IMR-90 (cell line): ENCODE measurements at regions not wholly inside any gene's neighbourhood (a gene's known extent, or its start where the extent isn't known, plus 50 kb on each side); places are given as distances from the start of the nearest gene placed in this dataset.

Source experiments
- ATAC-seq: fragments of 200-7000 bp; cut with Tn5 transposase; 2 replicates; pipeline ENCODE4 v1.9.1; 2020; ENCODE audit warnings: low read depth, mild to moderate bottlenecking, moderate library complexity
- BruUV-seq: library from RNA; stranded (reverse); fragments of 400-500 nt; replicated peaks from 2 replicates; lab custom pipeline; 2021; lab: Mats Ljungman, UMichigan
- CTCF ChIA-PET: fragments of 300-600 bp; formaldehyde crosslinking; extraction: SDS; loops from one replicate; lab custom pipeline; 2021; ENCODE audit warnings: antibody characterized with exemption; lab: Yijun Ruan, JAX
- POLR2A ChIA-PET: fragments of 300-600 bp; sonication (Branson Sonifier 250); formaldehyde crosslinking; loops from one replicate; lab custom pipeline; 2022; ENCODE audit warnings: antibody characterized with exemption; ENCODE audit not compliant: unreplicated experiment; lab: Charles Lee
- DNase-seq: peaks from one replicate; pipeline ENCODE4 v3.0.0; 2013
- H2AFZ ChIP-seq: replicated peaks from 2 replicates; pipeline ENCODE3; 2013; ENCODE audit warnings: low read length, mild to moderate bottlenecking; ENCODE audit not compliant: poor library complexity
- H2AK5ac ChIP-seq: 2 replicates; pipeline ENCODE4 v1.6.1; 2013; ENCODE audit warnings: low read depth, low read length, inconsistent platforms
- H2AK9ac ChIP-seq: replicated peaks from 2 replicates; pipeline ENCODE3; 2013; ENCODE audit warnings: mild to moderate bottlenecking, low read depth, low read length, moderate library complexity; ENCODE audit not compliant: poor library complexity
- H2BK120ac ChIP-seq: 2 replicates; pipeline ENCODE4 v1.6.1; 2013; ENCODE audit warnings: low read depth, low read length, inconsistent platforms
- H2BK15ac ChIP-seq: 3 replicates; pipeline ENCODE4 v1.6.1; 2013; ENCODE audit warnings: low read depth, low read length, inconsistent platforms
- H2BK20ac ChIP-seq: 2 replicates; pipeline ENCODE4 v1.6.1; 2013; ENCODE audit warnings: low read depth, mild to moderate bottlenecking, inconsistent platforms, low read length, moderate library complexity
- H2BK5ac ChIP-seq: 2 replicates; pipeline ENCODE4 v1.6.1; 2013; ENCODE audit warnings: mild to moderate bottlenecking, low read depth, low read length, inconsistent platforms; ENCODE audit not compliant: poor library complexity, severe bottlenecking
- H3K14ac ChIP-seq: replicated peaks from 2 replicates; pipeline ENCODE4 v1.6.1; 2013; ENCODE audit warnings: low read depth, low read length, inconsistent platforms
- H3K18ac ChIP-seq: 2 replicates; pipeline ENCODE4 v1.6.1; 2013; ENCODE audit warnings: low read depth, low read length, control low read depth
- H3K23ac ChIP-seq: 2 replicates; pipeline ENCODE4 v1.6.1; 2013; ENCODE audit warnings: low read depth, low read length, inconsistent platforms
- H3K27ac ChIP-seq: 2 replicates; pipeline ENCODE4 v1.5.1; 2013; ENCODE audit warnings: mild to moderate bottlenecking, control low read depth, low read length; ENCODE audit not compliant: insufficient read depth
- H3K27me3 ChIP-seq: 2 replicates; pipeline ENCODE4 v1.6.1; 2013; ENCODE audit warnings: low read length; ENCODE audit not compliant: control insufficient read depth, insufficient read depth
- H3K36me3 ChIP-seq: 2 replicates; pipeline ENCODE4 v1.6.1; 2013; ENCODE audit warnings: low read length, mixed read lengths; ENCODE audit not compliant: control insufficient read depth, insufficient read depth
- H3K4ac ChIP-seq: 2 replicates; pipeline ENCODE4 v1.6.1; 2013; ENCODE audit warnings: low read depth, low read length, inconsistent platforms
- H3K4me1 ChIP-seq: 2 replicates; pipeline ENCODE4 v1.6.1; 2013; ENCODE audit warnings: low read length, mixed read lengths; ENCODE audit not compliant: control insufficient read depth, insufficient read depth
- H3K4me2 ChIP-seq: 2 replicates; pipeline ENCODE4 v1.6.1; 2013; ENCODE audit warnings: low read depth, mild to moderate bottlenecking, control low read depth, low read length, moderate library complexity
- H3K4me3 ChIP-seq: 2 replicates; pipeline ENCODE4 v1.5.1; 2013; ENCODE audit warnings: low read depth, mild to moderate bottlenecking, control low read depth, low read length, moderate library complexity; ENCODE audit not compliant: insufficient read depth
- H3K56ac ChIP-seq: 2 replicates; pipeline ENCODE4 v1.6.1; 2013; ENCODE audit warnings: low read length, inconsistent platforms; ENCODE audit not compliant: insufficient read depth; ENCODE audit errors: extremely low read depth
- H3K79me1 ChIP-seq, 2 experiments: 2 replicates each; pipeline ENCODE4 v1.6.1; 2013; ENCODE audit warnings: low read length in 2 of 2, inconsistent platforms in 1 of 2, low read depth in 1 of 2
- H3K9ac ChIP-seq: 2 replicates; pipeline ENCODE4 v1.6.1; 2013; ENCODE audit warnings: low read depth, low read length, control low read depth
- H3K9me1 ChIP-seq: 2 replicates; pipeline ENCODE4 v1.6.1; 2013; ENCODE audit warnings: low read length, inconsistent platforms; ENCODE audit not compliant: insufficient read depth
- H3K9me3 ChIP-seq: 2 replicates; pipeline ENCODE4 v1.6.1; 2013; ENCODE audit warnings: low read length; ENCODE audit not compliant: control insufficient read depth, insufficient read depth
- H4K20me1 ChIP-seq: 2 replicates; pipeline ENCODE4 v1.6.1; 2013; ENCODE audit warnings: low read length, inconsistent platforms; ENCODE audit not compliant: insufficient read depth
- H4K5ac ChIP-seq: 2 replicates; pipeline ENCODE4 v1.6.1; 2013; ENCODE audit warnings: mild to moderate bottlenecking, low read depth, low read length, control low read depth
- H4K8ac ChIP-seq, 2 experiments: 2 replicates each; pipeline ENCODE4 v1.6.1; 2013; ENCODE audit warnings: low read depth in 2 of 2, low read length in 2 of 2, control low read depth in 1 of 2, inconsistent platforms in 1 of 2
- H4K91ac ChIP-seq: 2 replicates; pipeline ENCODE4 v1.6.1; 2013; ENCODE audit warnings: low read depth, low read length, inconsistent platforms; ENCODE audit not compliant: insufficient read depth
- BHLHE40 ChIP-seq: fragments of 150-350 bp; IDR thresholded peaks from 2 replicates; pipeline ENCODE4 v1.6.1; 2016; ENCODE audit warnings: mild to moderate bottlenecking, low read depth, low read length
- CTCF ChIP-seq: conservative IDR thresholded peaks from 2 replicates; pipeline ENCODE4 v1.5.1; 2012; ENCODE audit warnings: mild to moderate bottlenecking, low read depth, low read length, improper control_type of control experiment
- ELK1 ChIP-seq: fragments of 150-350 bp; IDR thresholded peaks from 2 replicates; pipeline ENCODE4 v1.6.1; 2016; ENCODE audit warnings: low read depth, mild to moderate bottlenecking, low read length, moderate library complexity, borderline replicate concordance
- FOS ChIP-seq: fragments of 150-350 bp; IDR thresholded peaks from 2 replicates; pipeline ENCODE4 v1.6.1; 2016; ENCODE audit warnings: low read depth, low read length
- MAZ ChIP-seq: IDR thresholded peaks from 2 replicates; pipeline ENCODE4 v1.6.1; 2012; ENCODE audit warnings: low read depth, mild to moderate bottlenecking, low read length, improper control_type of control experiment, moderate library complexity, borderline replicate concordance
- MXI1 ChIP-seq: IDR thresholded peaks from 2 replicates; pipeline ENCODE4 v1.6.1; 2012; ENCODE audit warnings: low read depth, mild to moderate bottlenecking, low read length, moderate library complexity, borderline replicate concordance
- RCOR1 ChIP-seq: IDR thresholded peaks from 2 replicates; pipeline ENCODE4 v1.6.1; 2012; ENCODE audit warnings: mild to moderate bottlenecking, low read length, improper control_type of control experiment; ENCODE audit not compliant: insufficient replicate concordance
- RFX5 ChIP-seq: IDR thresholded peaks from 2 replicates; pipeline ENCODE4 v1.8.0; 2012; ENCODE audit warnings: low read depth, mild to moderate bottlenecking, low read length, moderate library complexity
- SMC3 ChIP-seq: fragments of 150-350 bp; IDR thresholded peaks from 2 replicates; pipeline ENCODE4 v1.6.1; 2016; ENCODE audit warnings: low read depth, mild to moderate bottlenecking, antibody characterized with exemption, low read length, moderate library complexity
- WGBS, 2 experiments: methylation state at CpG; one replicate each; pipeline versions ENCODE4 v1.1.5 to v1.1.7; 2013; ENCODE audit warnings: missing lambda C conversion rate in 2 of 2; ENCODE audit not compliant: insufficient read length in 1 of 2; ENCODE audit errors: extremely low coverage in 2 of 2; 5-methylcytosine and 5-hydroxymethylcytosine counted together
- dilution Hi-C: fragments of 300-500 bp; cut with HindIII; formaldehyde crosslinking; loops from one replicate; pipeline ENCODE4 v1.14.3; 2018; ENCODE audit warnings: low sequenced_read_pairs; ENCODE audit not compliant: unreplicated experiment
- in situ Hi-C: fragments of 300-500 bp; cut with MboI; formaldehyde crosslinking; loops from 3 replicates; pipeline ENCODE4 v1.14.3; 2019; ENCODE audit warnings: low sequenced_read_pairs, inconsistent platforms, mixed read lengths
- intact Hi-C: fragments of 100-400 bp; cut with micrococcal nuclease; formaldehyde crosslinking; loops from 2 replicates; pipeline ENCODE4 v1.10.0; 2022

- no peak overlapping the region for H4K8ac ChIP-seq
- no peak overlapping the region for H3K23ac ChIP-seq
- H3K4me3 ChIP-seq, result no peak overlapping the region
- H4K5ac ChIP-seq, result no peak overlapping the region
- intact Hi-C loops, result no loop called here
- ATAC-seq (no peak), DNase-seq (no peak)
- in situ Hi-C loops, result no loop called here
- no peak overlapping the region for H4K91ac ChIP-seq
- H3K79me1 ChIP-seq, result no peaks in the 10 kb centered on the region
- no peak overlapping the region for H2AK5ac ChIP-seq
- ChIA-PET CTCF (interaction anchor here (0.6 to 0.7 kb wide), 2 partner anchors 14 to 127 kb away, joined by 3 read pairs; no protein-coding TSS in a partner anchor), POLR2A (no interaction called here)
- 80% methylated on average over 1 of the region's 2 CpGs; no CpG with 5 or more reads in 1 of the 2 experiments for WGBS, 2 experiments
- H3K9me3 ChIP-seq, result no peaks in the 10 kb centered on the region
- no peak overlapping the region for H3K4ac ChIP-seq
- H3K4me1 ChIP-seq, result no peaks in the 10 kb centered on the region
- no peaks in the 10 kb centered on the region for H3K9me1 ChIP-seq
- no peaks in the 10 kb centered on the region for H3K36me3 ChIP-seq
- no peak overlapping the region for H3K4me2 ChIP-seq
- H3K9ac ChIP-seq, result no peak overlapping the region
- TF ChIP-seq FOS (no peak), ELK1 (no peak), RCOR1 (no peak), MAZ (no peak), SMC3 (no peak), RFX5 (no peak), BHLHE40 (no peak), CTCF (no peak), MXI1 (no peak)
- H2AFZ ChIP-seq, result no peak overlapping the region
- H3K27ac ChIP-seq, result no peak overlapping the region
- no peak overlapping the region for H3K18ac ChIP-seq
- H4K20me1 ChIP-seq, result no peaks in the 10 kb centered on the region
- no peak overlapping the region for H2BK15ac ChIP-seq
- H2AK9ac ChIP-seq, result no peak overlapping the region
- H3K56ac ChIP-seq, result no peak overlapping the region
- no peak overlapping the region for H2BK5ac ChIP-seq
- dilution Hi-C loops, result no loop called here
- H3K27me3 ChIP-seq, result no peaks in the 10 kb centered on the region
- no peak overlapping the region for H3K14ac ChIP-seq
- no peak overlapping the region for H2BK20ac ChIP-seq
- H2BK120ac ChIP-seq, result no peak overlapping the region
- no TSS peak for BruUV-seq
These were observed 792.1 kb downstream of the DTWD2 start for GRCh38 chr5:118196229-118196628.
